SK-N-SH (cell line): ENCODE measurements at regions not wholly inside any gene's neighbourhood (a gene's known extent, or its start where the extent isn't known, plus 50 kb on each side); places are given as distances from the start of the nearest gene placed in this dataset.

Experiments used
- CTCF ChIA-PET: fragments of 300-600, 350-600 bp; formaldehyde crosslinking; extraction: SDS; loops from one replicate; lab custom pipeline; 2021; lab: Yijun Ruan, JAX
- POLR2A ChIA-PET: fragments of 350-600 bp; sonication (Branson Sonifier 250); formaldehyde crosslinking; extraction: SDS; loops from one replicate; lab custom pipeline; 2020; ENCODE audit warnings: antibody characterized with exemption, inconsistent platforms; lab: Yijun Ruan, JAX
- DNase-seq: peaks from one replicate; pipeline ENCODE4 v3.0.0; 2012
- H2AFZ ChIP-seq: fragments of 200-600 bp; sonication (generic); 2 replicates; pipeline ENCODE4 v1.8.1; 2016; ENCODE audit warnings: antibody characterized with exemption, mild to moderate bottlenecking, low read depth
- H3F3A ChIP-seq: fragments of 200-600 bp; sonication (generic); replicated peaks from 2 replicates; pipeline ENCODE3; 2016; ENCODE audit warnings: antibody characterized with exemption, mild to moderate bottlenecking; ENCODE audit not compliant: insufficient read depth
- H3K27ac ChIP-seq, 2 experiments: fragments of 200-500 bp in 1 of 2; fragments of 200-600 bp in 1 of 2; sonication (Bioruptor generic) in 1 of 2; sonication (generic), shearing (Covaris generic) in 1 of 2; 2 replicates each; pipeline versions ENCODE4 v1.5.1 to v1.6.1; 2014 to 2016; ENCODE audit warnings: low read depth in 2 of 2, inconsistent platforms in 1 of 2, low read length in 1 of 2, mild to moderate bottlenecking in 1 of 2, mixed read lengths in 1 of 2
- H3K27me3 ChIP-seq: fragments of 200-600 bp; sonication (generic), shearing (Covaris generic); 2 replicates; pipeline ENCODE4 v1.6.1; 2016; ENCODE audit warnings: mixed run types; ENCODE audit not compliant: insufficient read depth
- H3K36me3 ChIP-seq, 2 experiments: fragments of 200-500 bp in 1 of 2; fragments of 200-600 bp in 1 of 2; sonication (Bioruptor generic) in 1 of 2; sonication (generic) in 1 of 2; replicated peaks in 1 of 2; 2 replicates each; pipeline versions ENCODE3 to v1.5.1; 2014 to 2016; ENCODE audit warnings: low read length in 1 of 2, mild to moderate bottlenecking in 1 of 2; ENCODE audit not compliant: insufficient read depth in 2 of 2, control insufficient read depth in 1 of 2
- H3K4me1 ChIP-seq, 2 experiments: fragments of 200-500 bp in 1 of 2; fragments of 200-600 bp in 1 of 2; sonication (Bioruptor generic) in 1 of 2; sonication (generic), shearing (Covaris generic) in 1 of 2; 2 replicates each; pipeline versions ENCODE4 v1.5.1 to v1.6.1; 2014 to 2016; ENCODE audit warnings: low read depth in 1 of 2, low read length in 1 of 2, mixed run types in 1 of 2; ENCODE audit not compliant: insufficient read depth in 2 of 2, control insufficient read depth in 1 of 2
- H3K4me2 ChIP-seq: fragments of 200-600 bp; sonication (generic), shearing (Covaris generic); 2 replicates; pipeline ENCODE4 v1.6.1; 2017; ENCODE audit warnings: mixed run types
- H3K4me3 ChIP-seq, 2 experiments: fragments of 200-500 bp in 1 of 2; fragments of 200-600 bp in 1 of 2; sonication (Bioruptor generic) in 1 of 2; sonication (generic), shearing (Covaris generic) in 1 of 2; 2 replicates each; pipeline versions ENCODE4 v1.5.1 to v1.8.1; 2014 to 2016; ENCODE audit warnings: low read depth in 2 of 2, inconsistent platforms in 1 of 2, low read length in 1 of 2, mild to moderate bottlenecking in 1 of 2, mixed read lengths in 1 of 2, moderate library complexity in 1 of 2
- H3K79me2 ChIP-seq: fragments of 200-600 bp; sonication (generic); 2 replicates; pipeline ENCODE4 v1.8.1; 2017; ENCODE audit warnings: mild to moderate bottlenecking; ENCODE audit not compliant: insufficient read depth
- H3K9ac ChIP-seq: fragments of 200-600 bp; sonication (generic); 2 replicates; pipeline ENCODE4 v1.6.1; 2017; ENCODE audit warnings: mixed run types
- H3K9me2 ChIP-seq: fragments of 200-600 bp; sonication (generic); 2 replicates; pipeline ENCODE4 v1.6.1; 2017; ENCODE audit warnings: mixed run types
- H3K9me3 ChIP-seq: fragments of 200-600 bp; sonication (generic); 2 replicates; pipeline ENCODE4 v1.6.1; 2017; ENCODE audit warnings: mixed run types, mild to moderate bottlenecking, moderate library complexity
- H4K20me1 ChIP-seq: fragments of 200-600 bp; sonication (generic); 2 replicates; pipeline ENCODE4 v1.6.1; 2017; ENCODE audit warnings: mild to moderate bottlenecking, mixed run types; ENCODE audit not compliant: insufficient read depth
- FOSL2 ChIP-seq: IDR thresholded peaks from 2 replicates; pipeline ENCODE4 v1.4.0; 2012; ENCODE audit warnings: low read depth, mild to moderate bottlenecking, moderate library complexity, borderline replicate concordance
- FOXJ3 ChIP-seq: sonication (generic); formaldehyde crosslinking; IDR thresholded peaks from 2 replicates; pipeline ENCODE4 v1.5.1; 2020; ENCODE audit warnings: mild to moderate bottlenecking, missing genetic modification reagents
- FOXM1 ChIP-seq: IDR thresholded peaks from 2 replicates; pipeline ENCODE4 v1.4.0; 2012; ENCODE audit warnings: low read depth, mild to moderate bottlenecking
- GABPA ChIP-seq: IDR thresholded peaks from 2 replicates; pipeline ENCODE4 v1.4.0; 2012; ENCODE audit warnings: low read depth, mild to moderate bottlenecking
- GATA2 ChIP-seq: sonication (generic); formaldehyde crosslinking; IDR thresholded peaks from 2 replicates; pipeline ENCODE4 v1.5.0; 2020; ENCODE audit warnings: mild to moderate bottlenecking, missing genetic modification reagents
- IRF3 ChIP-seq: fragments of 150-350 bp; IDR thresholded peaks from 2 replicates; pipeline ENCODE4 v1.6.1; 2016; ENCODE audit warnings: mild to moderate bottlenecking, low read depth, low read length
- JUND ChIP-seq: IDR thresholded peaks from 2 replicates; pipeline ENCODE4 v1.4.0; 2012
- MAX ChIP-seq: IDR thresholded peaks from 2 replicates; pipeline ENCODE4 v1.4.0; 2012; ENCODE audit warnings: low read depth
- MEF2A ChIP-seq: IDR thresholded peaks from 2 replicates; pipeline ENCODE4 v1.4.0; 2012; ENCODE audit warnings: low read depth, borderline replicate concordance
- MXI1 ChIP-seq: IDR thresholded peaks from 2 replicates; pipeline ENCODE4 v1.6.1; 2012; ENCODE audit warnings: mild to moderate bottlenecking, low read depth, low read length, improper control_type of control experiment
- NRF1 ChIP-seq: IDR thresholded peaks from 2 replicates; pipeline ENCODE4 v1.6.1; 2012; ENCODE audit warnings: low read depth, mild to moderate bottlenecking, low read length
- PBX3 ChIP-seq: IDR thresholded peaks from 2 replicates; pipeline ENCODE4; 2012
- RAD21 ChIP-seq: IDR thresholded peaks from 2 replicates; pipeline ENCODE4 v1.6.1; 2012; ENCODE audit warnings: mild to moderate bottlenecking, low read length
- RCOR1 ChIP-seq: fragments of 150-350 bp; IDR thresholded peaks from 2 replicates; pipeline ENCODE4 v1.6.1; 2017; ENCODE audit warnings: antibody characterized with exemption, low read length
- REST ChIP-seq: IDR thresholded peaks from 2 replicates; pipeline ENCODE4 v1.6.1; 2012; ENCODE audit warnings: mild to moderate bottlenecking, low read depth, low read length, moderate library complexity
- RXRA ChIP-seq: IDR thresholded peaks from 2 replicates; pipeline ENCODE4 v1.4.0; 2012; ENCODE audit warnings: low read depth, mild to moderate bottlenecking, borderline replicate concordance
- SIN3A ChIP-seq: IDR thresholded peaks from 2 replicates; pipeline ENCODE4 v1.6.1; 2012; ENCODE audit warnings: low read depth, mild to moderate bottlenecking, low read length, moderate library complexity, borderline replicate concordance
- SMC3 ChIP-seq: IDR thresholded peaks from 2 replicates; pipeline ENCODE4 v1.6.1; 2012; ENCODE audit warnings: low read depth, low read length, improper control_type of control experiment
- TAF1 ChIP-seq: IDR thresholded peaks from 2 replicates; pipeline ENCODE4 v1.6.1; 2012; ENCODE audit warnings: low read depth, mild to moderate bottlenecking, low read length, moderate library complexity, borderline replicate concordance
- TEAD4 ChIP-seq: IDR thresholded peaks from 2 replicates; pipeline ENCODE4 v1.4.0; 2012; ENCODE audit warnings: mild to moderate bottlenecking, borderline replicate concordance; ENCODE audit not compliant: insufficient read depth
- YY1 ChIP-seq: IDR thresholded peaks from 2 replicates; pipeline ENCODE4 v1.4.0; 2012; ENCODE audit warnings: low read depth, mild to moderate bottlenecking
- WGBS: methylation state at CpG from one replicate; pipeline ENCODE4 v1.1.6; 2017; ENCODE audit warnings: low lambda C conversion rate; 5-methylcytosine and 5-hydroxymethylcytosine counted together
- TF ChIP-seq, protein P1 (sequence below): fragments of 150-350 bp; IDR thresholded peaks from 2 replicates; pipeline ENCODE4 v1.6.1; 2017; ENCODE audit warnings: antibody characterized with exemption, low read length, low read depth, borderline replicate concordance

DNA sequence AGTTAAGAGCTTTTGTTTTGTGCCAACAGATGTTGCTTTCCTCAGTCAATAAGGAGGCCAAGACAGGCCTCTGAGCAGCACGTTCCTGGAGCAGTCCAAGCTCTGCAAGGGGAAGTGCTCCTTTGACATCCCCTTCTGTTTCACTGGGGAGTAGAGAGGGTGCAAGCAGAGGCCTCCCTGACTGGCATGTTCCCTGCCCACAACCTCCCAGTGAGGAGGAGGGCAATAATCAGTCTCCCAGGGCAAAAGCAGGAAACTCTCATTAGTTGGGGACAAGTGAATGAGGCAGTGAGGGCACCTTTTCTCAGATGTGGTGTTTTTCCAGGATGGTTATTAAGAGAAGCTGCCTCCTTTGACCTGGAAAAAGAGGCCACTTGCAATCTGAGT is 79.5 kb upstream of the ZBED5 start (continued):
- TF ChIP-seq PBX3, result no peak
- TF ChIP-seq, protein P1, sequence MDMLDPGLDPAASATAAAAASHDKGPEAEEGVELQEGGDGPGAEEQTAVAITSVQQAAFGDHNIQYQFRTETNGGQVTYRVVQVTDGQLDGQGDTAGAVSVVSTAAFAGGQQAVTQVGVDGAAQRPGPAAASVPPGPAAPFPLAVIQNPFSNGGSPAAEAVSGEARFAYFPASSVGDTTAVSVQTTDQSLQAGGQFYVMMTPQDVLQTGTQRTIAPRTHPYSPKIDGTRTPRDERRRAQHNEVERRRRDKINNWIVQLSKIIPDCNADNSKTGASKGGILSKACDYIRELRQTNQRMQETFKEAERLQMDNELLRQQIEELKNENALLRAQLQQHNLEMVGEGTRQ, result no peak
- TF ChIP-seq GATA2, result no peak
- TF ChIP-seq FOXJ3, result no peak
- TF ChIP-seq YY1, result no peak
- TF ChIP-seq MEF2A, result no peak
- no peak for TF ChIP-seq FOXM1
- no peak for TF ChIP-seq FOSL2
- no peak for TF ChIP-seq GABPA
- TF ChIP-seq JUND, result no peak
- TF ChIP-seq RCOR1, result no peak

- no peak for DNase-seq
- H3K9ac ChIP-seq, result no peak overlapping the region
- no peaks in the 10 kb centered on the region for H3K79me2 ChIP-seq
- no peak overlapping the region for H3K4me3 ChIP-seq
- no peaks in the 10 kb centered on the region for H4K20me1 ChIP-seq
- ChIA-PET POLR2A (interaction anchor here (1.3 kb wide), 1 partner anchor 128 kb away, joined by 3 read pairs; the partner anchor contains the start of gene EIF4G2), CTCF (interaction anchor here (0.9 to 3.4 kb wide), 5 partner anchors 74 to 851 kb away, joined by 3 to 22 read pairs (median 7); no protein-coding TSS in a partner anchor)
- H2AFZ ChIP-seq, result no peak overlapping the region
- H3K9me2 ChIP-seq, result no peaks in the 10 kb centered on the region
- no peaks in the 10 kb centered on the region for H3K36me3 ChIP-seq
- 93% methylated on average over 5 of the region's 5 CpGs for WGBS
- peaks cover 0 to 4% of the 10 kb centered on the region in 2 experiments; a peak in 1 of 4 replicates for H3K4me1 ChIP-seq
- no peak overlapping the region for H3K4me2 ChIP-seq
- no peak overlapping the region for H3K27ac ChIP-seq
- peaks cover 8% of the 10 kb centered on the region for H3F3A ChIP-seq
- H3K9me3 ChIP-seq, result no peaks in the 10 kb centered on the region
- H3K27me3 ChIP-seq, result no peaks in the 10 kb centered on the region
- no peak for TF ChIP-seq RCOR1
- TF ChIP-seq MXI1, result no peak
- TF ChIP-seq REST, result no peak
- no peak for TF ChIP-seq RXRA
- TF ChIP-seq YY1, result no peak
- no peak for TF ChIP-seq PBX3
- no peak for TF ChIP-seq MAX
- no peak for TF ChIP-seq NRF1
- TF ChIP-seq, protein P1, result no peak
- no peak for TF ChIP-seq FOSL2
- no peak for TF ChIP-seq SIN3A
- no peak for TF ChIP-seq TAF1
- TF ChIP-seq IRF3, result no peak
- no peak for TF ChIP-seq SMC3
- no peak for TF ChIP-seq TEAD4
- TF ChIP-seq RAD21, result no peak
Measured at GRCh38 chr11:10936626-10937384, 79.0 kb upstream of the ZBED5 start.
